HK-2 (cell line): ENCODE measurements at regions not wholly inside any gene's neighbourhood (a gene's known extent, or its start where the extent isn't known, plus 50 kb on each side); places are given as distances from the start of the nearest gene placed in this dataset.
"Not testable (repeated sequence)": the region's sequence is repeated elsewhere in the genome, so short reads cannot be mapped to it uniquely, and the experiment has no call there.

Source experiments
- DNase-seq: peaks from one replicate; pipeline ENCODE4 v3.0.0-alpha.2; 2018; ENCODE audit not compliant: unreplicated experiment

DNA sequence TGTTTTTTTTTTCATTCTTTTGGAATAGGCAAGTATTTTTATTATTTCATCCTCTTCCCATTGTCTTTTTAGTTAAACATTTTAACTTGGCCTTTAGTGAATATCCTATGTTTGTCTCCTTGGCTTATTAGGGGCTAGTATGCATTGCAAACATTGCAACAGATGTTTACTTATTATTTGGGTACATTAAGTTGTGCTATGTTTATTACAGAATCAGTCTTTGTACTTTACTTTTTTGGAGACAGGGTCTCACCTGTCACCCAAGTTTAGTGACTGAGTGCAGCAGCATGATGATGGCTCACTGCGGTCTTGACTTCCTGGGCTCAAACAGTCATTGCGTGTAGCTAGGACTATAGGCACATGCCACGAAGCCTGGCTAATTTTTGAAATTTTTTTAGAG lies 51.1 kb upstream of the NUDT6 start:
- DNase-seq: no peak

DNA sequence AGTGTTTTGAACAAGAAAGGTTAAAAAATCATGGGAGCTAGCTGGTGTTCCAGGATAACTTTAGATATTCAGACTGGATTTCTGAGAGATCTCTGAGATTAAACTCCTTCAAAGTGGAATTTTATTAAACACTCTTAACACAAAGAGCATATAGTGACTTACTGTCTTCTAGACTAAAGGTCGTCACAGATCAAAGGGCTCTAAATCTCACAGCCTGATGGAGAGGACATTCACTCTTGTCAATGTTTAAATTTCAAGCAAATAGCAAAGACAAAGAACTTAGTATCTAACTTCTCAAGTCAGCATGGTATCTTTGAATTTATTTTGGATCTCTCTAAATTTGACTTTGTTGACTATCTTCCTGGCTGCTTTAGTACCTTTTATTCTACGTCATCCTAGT lies 53.7 kb upstream of the NUDT6 start:
- DNase-seq: no peak

DNA sequence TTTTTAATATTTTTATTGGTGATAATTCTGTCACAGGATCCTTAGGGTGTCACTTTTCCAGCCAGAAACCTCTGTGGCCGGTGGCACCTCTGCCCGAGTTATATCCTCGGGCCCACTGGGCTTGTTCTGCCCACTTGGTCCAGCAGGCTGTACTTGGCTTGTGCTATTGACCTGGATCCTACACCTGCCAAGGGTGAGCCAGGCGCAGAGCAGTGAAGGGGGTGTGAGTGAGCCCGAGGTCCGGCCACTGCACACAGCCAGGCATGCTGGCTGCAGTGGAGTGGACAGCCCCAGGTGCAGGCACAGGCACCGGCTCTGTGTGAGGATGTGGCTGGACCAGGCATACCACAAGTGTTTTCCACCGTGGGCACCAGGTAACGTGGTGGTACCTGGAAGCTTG lies 54.7 kb upstream of the NUDT6 start:
- no peak for DNase-seq

DNA sequence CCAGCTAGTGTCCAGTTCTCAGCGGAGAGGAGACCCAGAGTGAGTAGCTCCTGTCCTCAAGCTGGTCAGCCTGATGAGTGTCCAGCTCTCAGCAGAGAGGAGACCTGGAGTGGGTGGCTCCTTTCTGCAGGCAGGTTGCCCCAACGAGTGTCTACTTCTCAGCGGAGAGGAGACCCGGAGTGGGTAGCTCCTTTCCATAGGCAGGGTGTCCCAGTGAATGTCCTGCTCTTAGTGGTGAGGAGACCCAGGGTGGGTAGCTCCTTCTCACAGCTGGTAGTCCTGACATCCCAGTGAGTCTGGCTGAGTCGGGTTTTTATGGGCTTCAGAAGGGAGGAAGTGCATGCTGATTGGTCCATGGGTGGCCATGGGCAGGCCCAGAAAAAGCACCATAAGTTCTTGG lies 55.7 kb upstream of the NUDT6 start:
- no peak for DNase-seq

DNA sequence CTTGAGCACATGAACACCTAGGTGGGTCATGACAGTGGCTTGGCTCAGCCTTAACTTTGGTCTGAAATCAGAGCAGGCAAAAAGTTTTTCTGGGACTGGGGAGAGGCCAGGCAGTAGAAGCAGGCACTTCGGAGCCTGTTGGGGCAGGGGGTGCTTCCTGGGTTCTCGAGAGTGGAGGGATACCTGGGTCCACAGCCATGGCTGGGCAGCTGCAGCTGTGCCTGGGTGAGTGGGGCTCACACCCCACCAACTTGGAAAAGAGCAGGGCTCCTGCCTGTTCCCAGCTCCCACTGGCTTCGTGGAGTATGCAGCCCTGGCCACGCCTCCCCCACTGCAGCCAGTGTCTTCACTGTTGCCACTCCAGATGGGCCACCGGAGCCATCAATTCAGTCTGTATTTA lies 56.4 kb upstream of the NUDT6 start:
- no peak for DNase-seq

DNA sequence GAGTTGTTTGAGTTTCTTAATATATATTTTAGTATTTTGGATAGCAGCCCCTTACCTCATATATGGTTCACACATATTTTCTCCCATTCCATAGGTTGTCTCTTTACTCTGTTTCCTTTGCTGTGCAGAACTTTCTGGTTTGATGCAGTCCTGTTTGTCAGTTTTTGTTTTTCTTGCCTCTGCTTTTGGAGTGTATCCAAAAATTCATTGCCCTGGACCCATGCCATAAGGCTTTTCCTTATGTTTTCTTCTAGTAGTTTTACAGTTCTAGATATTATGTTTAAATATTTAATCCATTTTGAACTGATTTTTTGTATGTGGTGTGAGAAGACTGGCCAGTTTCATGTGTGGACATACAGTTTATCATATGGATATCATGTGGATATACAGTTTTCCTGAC lies 58.5 kb upstream of the NUDT6 start:
- no peak for DNase-seq

DNA sequence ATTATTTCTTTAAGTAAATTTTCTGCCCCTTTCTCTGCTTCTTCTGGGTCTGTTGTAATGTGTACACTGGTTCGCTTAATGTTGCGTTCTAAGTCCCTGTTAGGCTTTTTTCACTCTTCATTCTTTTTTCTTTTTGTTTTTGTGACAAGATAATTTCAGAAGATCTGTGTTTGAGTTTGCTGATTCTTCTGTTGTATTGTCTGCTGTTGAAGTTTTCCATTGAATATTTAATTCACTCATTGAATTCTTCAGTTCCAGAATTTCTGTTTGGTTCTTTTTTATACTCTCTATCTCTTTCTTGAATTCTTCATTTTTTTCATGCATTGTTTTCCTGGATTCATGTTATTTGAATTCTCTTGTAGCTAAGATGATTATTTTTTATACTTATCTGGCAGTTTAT lies 66.3 kb upstream of the NUDT6 start:
- DNase-seq: no peak

DNA sequence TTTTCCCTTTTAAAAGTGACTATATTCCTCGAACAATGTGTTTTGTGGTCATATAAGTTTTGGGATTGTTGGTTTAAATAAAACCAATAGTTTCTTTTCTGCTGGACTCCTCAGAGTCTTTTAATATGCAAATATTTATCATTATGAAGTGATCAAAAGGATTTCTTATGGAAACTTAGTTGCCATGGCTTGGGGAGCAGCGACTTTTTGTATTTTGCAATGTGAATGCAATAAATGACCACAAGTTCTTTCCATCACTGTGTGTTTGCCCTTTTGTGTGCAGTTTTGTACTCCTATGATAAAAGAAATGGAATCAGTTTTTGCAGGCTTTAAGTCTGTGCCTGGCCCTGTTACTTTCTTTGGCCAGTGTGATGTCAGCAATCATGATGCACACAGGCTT lies 68.5 kb upstream of the NUDT6 start:
- DNase-seq: no peak

DNA sequence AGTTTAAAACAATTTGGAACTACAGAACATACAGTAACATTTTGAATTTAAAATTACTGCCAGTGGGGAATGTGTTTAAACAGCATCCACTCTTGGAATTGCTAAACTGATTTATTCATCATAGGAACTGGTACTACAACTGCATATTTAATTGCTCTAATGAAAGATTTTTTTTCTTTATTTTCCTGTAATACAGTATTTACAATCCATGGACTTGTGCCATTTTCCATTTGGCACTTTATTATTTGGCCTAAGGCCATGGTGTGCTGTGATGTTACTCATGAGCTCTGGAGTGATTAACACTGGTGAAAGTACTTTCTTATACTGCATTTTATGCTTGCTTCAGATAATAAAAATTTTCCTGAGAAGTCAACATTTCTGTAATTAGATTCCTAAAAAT lies 69.7 kb upstream of the NUDT6 start:
- DNase-seq: no peak

DNA sequence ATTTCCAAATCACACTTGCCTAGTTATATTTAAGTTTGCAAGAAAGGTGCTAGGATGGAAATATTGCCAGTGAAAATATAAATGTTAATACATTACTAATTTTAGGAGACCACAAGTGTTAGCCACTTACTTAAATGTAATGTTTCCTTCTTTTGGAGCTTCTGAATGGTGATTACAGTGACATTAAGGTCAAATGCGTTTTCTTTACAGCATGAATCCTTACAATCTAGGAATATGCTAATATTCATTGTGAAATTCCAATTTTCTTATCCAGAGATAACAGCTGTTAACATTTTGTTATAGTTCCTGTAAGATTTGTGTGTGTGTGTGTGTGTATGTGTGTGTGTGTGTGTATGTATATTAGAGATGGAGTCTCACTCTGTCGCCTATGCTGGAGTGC lies 70.2 kb upstream of the NUDT6 start:
- DNase-seq: no peak

DNA sequence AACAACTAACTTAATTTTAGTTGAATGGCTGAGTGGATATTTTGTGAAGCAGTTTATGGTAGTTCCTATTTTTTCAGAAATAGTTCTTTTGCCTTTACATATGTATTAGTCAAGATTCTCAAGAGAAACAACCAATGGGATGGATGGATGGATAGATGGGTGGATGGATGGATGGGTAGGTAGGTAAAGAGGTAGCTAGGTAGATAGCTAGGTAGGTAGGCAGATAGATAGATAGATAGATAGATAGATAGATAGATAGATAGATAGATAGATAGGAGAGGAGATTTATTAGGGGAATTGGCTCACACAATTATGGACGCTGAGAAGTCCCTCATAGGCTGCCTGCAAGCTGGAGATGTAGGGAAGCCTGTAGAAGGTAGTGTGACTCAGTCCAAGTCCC lies 74.0 kb upstream of the NUDT6 start:
- DNase-seq: no peak

DNA sequence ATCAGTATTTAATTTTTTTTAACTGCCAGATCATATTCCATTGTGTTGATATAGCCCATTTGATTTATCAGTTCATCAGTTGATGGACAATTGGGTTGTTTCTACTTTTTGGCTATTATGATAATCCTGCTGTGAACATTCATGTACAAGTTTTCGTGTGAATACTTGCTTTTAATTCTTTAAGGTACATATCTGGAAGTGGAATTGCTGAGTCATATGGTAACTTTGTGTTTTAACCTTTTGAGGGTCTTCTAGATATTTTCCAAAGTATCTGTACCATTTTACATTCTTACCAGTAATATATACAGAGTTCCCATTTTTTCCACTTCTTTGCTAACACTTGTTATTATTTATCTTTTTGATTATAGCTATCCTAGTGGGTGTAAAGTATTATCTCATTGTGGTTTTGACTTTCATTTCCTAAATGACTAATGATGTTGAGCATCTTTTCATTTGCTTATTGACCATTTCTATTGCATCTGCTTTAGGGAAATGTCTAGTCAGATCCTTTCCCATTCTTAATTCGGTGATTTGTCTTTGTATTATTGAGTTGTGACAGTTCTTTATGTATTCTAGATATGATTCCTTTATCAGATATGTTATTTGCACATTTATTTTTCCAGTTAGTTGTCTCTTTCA lies 75.2 kb upstream of the NUDT6 start:
- DNase-seq: no peak

DNA sequence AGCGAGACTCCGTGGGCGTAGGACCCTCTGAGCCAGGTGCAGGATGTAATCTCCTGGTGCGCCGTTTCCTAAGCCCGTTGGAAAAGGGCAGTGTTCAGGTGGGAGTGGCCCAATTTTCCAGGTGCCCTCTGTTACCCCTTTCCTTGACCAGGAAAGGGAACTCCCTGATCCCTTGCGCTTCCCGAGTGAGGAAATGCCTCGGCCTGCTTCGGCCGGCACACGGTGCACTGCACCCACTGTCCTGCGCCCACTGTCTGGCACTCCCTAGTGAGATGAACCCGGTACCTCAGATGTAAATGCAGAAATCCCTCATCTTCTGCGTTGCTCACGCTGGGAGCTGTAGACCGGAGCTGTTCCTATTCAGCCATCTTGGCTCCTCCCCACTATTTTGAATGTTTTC lies 81.7 kb upstream of the NUDT6 start:
- DNase-seq: not testable (repeated sequence)

DNA sequence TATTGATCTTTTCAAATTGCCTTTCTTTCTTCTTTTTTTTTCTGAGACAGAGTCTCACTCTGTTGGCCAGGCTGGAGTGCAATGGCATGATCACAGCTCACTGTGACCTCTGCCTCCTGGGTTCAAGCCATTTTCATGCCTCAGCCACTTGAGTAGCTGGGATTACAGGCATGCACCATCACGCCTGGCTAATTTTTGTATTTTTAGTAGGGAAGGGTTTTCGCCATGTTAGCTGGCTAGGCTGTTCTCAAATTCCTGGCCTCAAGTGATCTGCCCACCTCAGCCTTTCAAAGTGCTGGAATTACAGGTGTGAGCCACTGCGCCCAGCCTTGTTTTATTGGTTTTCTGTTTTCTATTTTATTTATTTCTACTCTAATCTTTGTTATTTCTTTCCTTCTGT lies 82.7 kb upstream of the NUDT6 start:
- DNase-seq: not testable (repeated sequence)

DNA sequence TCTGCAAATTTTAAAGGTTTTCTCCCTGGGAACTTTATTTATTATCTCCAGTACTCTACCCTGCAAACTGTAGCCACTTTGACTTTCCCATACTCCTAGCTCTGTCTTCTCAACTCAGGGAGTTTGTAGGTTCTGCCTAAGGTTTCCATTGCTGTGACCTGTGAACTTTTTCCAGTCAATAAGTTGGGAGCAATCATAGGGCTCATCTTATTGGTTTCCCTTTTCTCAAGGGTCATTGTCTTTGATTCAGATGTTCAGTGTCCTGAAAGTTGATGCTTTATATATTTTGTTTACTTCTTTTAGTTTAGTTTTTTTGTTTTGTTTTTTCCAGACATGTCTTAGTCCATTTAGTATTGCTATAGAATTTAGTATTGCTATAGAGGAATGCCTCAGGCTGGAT lies 85.3 kb upstream of the NUDT6 start:
- no peak for DNase-seq

DNA sequence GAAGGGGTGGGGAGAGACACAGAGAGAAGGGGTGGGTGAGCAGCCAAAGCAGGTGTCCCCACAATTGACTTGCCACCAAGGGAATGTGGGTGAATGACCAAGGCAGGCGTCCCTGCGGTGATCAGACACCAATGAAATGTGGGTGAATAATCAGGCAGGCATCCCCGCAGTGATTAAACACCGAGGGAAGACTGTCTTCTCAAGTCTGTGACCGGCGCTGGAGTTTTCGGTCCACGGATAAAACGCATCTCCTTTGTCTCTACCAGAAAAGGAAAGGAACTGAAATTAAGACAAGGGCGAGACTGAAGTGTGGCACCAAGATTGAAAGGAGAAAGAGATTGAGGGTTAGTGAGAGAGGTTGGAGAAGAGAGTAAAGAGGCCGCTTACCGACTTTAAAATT lies 90.0 kb upstream of the NUDT6 start:
- not testable (repeated sequence) for DNase-seq

DNA sequence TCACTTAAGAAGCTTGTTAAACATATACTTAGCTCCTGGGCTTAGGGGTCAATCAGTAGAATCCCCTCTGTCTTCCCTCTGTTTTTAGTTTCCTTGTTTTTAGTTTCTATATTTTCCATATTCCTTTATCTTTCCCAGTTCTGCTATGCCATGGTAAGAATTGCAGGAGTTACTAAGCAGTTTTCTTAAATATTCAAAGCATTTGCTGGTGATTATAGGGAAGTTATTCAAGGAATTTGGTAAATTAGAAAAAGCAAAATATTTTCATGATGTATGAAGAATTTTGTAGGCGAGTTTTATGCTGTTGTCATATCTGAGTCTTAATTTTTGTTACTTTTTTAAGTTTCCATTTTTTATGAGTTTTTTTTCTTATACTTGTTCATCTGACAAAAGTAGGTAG lies 91.6 kb upstream of the NUDT6 start:
- DNase-seq: no peak

DNA sequence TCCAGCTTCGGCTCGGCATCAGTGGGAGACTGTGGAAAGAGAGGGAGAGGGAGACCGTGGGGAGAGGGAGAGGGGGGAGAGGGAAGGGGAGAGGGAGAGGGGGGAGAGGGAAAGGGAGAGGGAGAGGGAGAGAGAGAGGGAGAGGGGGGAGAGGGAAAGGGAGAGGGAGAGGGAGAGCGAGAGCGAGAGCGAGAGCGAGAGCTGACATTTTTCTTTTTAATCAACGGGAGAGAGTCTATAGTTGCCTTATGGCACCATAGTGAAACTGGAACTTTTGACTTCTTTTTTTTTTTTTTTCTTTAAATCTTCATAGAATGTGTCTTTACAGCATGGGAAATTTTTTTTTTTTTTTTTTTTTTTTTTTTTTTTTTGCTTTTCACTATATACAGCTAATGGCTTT lies 94.7 kb upstream of the NUDT6 start:
- no peak for DNase-seq

DNA sequence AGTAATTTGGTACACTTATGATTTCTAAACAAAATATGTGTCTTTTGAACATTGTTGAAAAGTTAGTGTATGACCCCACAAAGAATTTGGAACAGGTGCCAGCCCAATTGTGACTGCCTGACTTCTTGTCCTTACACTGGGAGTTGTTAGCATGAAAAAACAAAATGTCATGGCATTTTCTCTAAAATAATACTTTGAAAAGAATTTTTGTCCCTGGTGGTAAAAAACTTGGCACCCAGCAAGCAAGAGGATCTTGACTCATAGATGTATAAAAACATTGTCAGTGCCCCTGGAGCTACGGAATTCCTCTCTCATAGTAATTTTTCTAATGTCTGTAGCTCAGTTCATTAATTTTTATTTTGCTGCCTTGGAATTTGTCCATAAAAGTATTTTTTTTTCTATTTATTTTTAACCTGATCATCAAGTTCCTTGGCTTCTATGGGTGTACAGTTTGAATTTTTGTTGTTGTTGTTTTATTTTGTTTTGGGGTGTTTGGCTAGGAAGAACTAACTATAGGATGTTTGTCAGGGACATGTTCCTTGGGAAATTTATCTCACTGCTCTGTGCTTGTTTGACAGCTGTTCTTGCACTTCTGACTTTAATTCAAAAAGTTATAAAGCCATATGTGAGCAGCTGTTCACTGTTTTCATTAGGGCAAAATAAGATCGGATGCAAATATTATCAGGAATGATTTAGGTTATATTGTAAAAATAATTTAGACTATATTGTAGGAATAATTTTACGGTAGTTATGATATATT lies 95.4 kb upstream of the NUDT6 start:
- no peak for DNase-seq

DNA sequence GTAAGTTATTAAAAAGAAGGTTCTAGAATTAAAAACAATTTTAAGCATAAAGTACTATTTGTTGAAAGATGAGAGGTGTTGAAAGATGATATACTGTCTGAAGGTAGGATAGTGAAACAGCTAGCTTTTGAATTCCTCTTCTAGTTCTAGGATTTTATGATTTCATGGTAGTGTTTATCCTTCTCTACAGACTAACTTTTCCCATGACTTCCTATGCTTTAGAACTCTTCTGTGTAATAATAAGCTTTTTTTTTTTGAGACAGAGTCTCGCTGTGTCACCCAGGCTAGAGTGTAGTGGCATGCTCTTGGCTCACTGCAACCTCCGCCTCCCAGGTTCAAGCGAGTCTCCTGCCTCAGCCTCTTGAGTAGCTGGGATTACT lies 96.0 kb upstream of the NUDT6 start:
- no peak for DNase-seq

DNA sequence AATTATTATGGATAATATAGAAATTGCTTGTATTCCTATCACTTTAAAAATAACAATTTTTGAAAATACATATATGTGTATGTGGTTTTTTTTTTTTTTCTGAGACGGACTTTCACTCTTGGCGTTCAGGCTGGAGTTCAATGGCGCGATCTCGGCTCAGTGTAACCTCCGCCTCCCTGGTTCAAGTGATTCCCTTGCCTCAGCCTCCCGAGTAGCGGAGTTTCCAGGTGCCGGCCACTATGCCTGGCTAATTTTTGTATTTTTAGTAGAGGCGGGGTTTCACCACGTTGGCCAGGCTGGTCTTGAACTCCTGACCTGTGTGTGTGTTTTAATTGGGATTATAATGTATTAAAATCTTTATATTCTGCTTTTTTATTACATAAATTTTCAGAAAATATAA lies 97.9 kb upstream of the NUDT6 start:
- no peak for DNase-seq

DNA sequence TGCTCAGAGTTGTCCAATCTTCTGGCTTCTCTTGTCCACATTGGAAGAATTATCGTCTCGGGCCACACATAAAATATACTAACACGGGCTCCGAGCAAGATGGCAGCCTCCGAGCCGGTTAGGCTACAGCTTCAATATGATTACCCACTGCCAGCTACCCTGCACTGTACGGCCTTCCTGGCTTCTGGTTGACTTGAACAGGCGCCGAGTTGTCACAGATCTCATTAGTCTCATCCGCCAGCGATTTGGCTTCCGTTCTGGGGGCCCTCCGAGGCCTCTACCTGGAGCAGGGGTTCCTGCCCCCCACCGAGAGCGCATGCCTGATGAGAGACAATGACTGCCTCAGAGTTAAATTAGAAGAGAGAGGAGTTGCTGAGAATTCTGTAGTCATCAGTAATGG lies 101.2 kb upstream of the NUDT6 start:
- no peak for DNase-seq

DNA sequence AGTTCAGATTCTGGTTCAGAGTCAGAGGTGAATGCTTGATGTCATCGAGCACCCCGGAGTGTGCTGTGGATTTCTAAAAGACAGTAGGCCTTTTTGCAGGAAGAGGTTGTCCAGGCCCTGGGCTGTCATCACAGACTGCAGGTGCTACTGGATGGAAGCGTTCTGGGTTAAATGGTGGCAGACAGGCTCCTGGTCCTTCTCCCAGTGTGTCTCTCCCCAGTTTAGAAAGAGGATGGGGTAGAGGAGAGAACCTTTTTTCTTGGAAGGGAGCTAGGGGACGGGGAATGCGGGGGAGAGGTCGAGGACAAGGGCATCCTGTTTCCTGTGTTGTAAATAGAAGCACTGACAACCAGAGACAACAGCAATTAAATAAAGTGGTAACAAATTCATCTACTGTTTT lies 102.3 kb upstream of the NUDT6 start:
- no peak for DNase-seq

DNA sequence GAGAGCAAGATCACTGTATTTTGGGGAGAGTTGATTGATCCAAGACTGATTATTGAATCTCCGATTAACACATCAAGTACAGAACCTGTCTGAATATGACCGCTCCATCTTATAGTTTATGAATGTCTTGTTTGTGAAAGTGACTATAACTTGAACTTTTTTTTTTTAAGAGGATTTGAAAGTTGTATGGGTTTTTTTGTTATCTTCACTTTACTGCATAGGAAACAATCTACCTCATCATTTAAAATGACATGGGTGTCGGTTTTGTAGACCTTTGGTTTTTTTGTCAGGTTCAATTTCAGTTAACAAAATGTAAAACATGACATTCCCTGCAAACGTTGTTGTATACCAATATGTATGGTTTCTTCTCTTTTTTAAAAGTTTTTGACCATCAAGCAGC lies 103.0 kb upstream of the NUDT6 start:
- DNase-seq: no peak
